Osteoblast (primary cell): ENCODE measurements at regions not wholly inside any gene's neighbourhood (a gene's known extent, or its start where the extent isn't known, plus 50 kb on each side); places are given as distances from the start of the nearest gene placed in this dataset.

Experiments
- DNase-seq: peaks from one replicate; pipeline ENCODE4 v3.0.0; 2011; ENCODE audit warnings: low spot score, mixed read lengths; ENCODE audit not compliant: insufficient read length; ENCODE audit errors: missing footprints
- H2AFZ ChIP-seq: 2 replicates; pipeline ENCODE4 v1.6.0; 2011; ENCODE audit warnings: mild to moderate bottlenecking, low read length
- H3K27ac ChIP-seq: 2 replicates; pipeline ENCODE4 v1.5.1; 2011; ENCODE audit warnings: mild to moderate bottlenecking, low read depth, low read length, moderate library complexity
- H3K27me3 ChIP-seq: 2 replicates; pipeline ENCODE4 v1.6.0; 2012; ENCODE audit warnings: mild to moderate bottlenecking, control low read depth, inconsistent platforms, low read length, moderate library complexity; ENCODE audit not compliant: insufficient read depth
- H3K36me3 ChIP-seq: 2 replicates; pipeline ENCODE4 v1.5.1; 2011; ENCODE audit warnings: mild to moderate bottlenecking, low read length, control low read depth, moderate library complexity; ENCODE audit not compliant: insufficient read depth
- H3K4me1 ChIP-seq: 2 replicates; pipeline ENCODE4 v1.5.1; 2011; ENCODE audit warnings: mild to moderate bottlenecking, low read length, control low read depth, moderate library complexity; ENCODE audit not compliant: insufficient read depth
- H3K4me2 ChIP-seq: 2 replicates; pipeline ENCODE4 v1.6.0; 2011; ENCODE audit warnings: mild to moderate bottlenecking, low read length; ENCODE audit not compliant: insufficient read depth
- H3K4me3 ChIP-seq: fragments of 200-600 bp; sonication (generic); 3 replicates; pipeline ENCODE4 v1.5.1; 2012; ENCODE audit warnings: mild to moderate bottlenecking, low read length, inconsistent platforms; ENCODE audit not compliant: insufficient read depth
- H3K79me2 ChIP-seq: 2 replicates; pipeline ENCODE4 v1.6.0; 2012; ENCODE audit warnings: mild to moderate bottlenecking, low read length, control low read depth, inconsistent platforms; ENCODE audit not compliant: insufficient read depth
- H3K9me3 ChIP-seq: 2 replicates; pipeline ENCODE4 v1.5.1; 2011; ENCODE audit warnings: low read depth, low read length, control low read depth
- H4K20me1 ChIP-seq: 2 replicates; pipeline ENCODE4 v1.6.0; 2012; ENCODE audit warnings: mild to moderate bottlenecking, low read length, control low read depth; ENCODE audit not compliant: insufficient read depth
- CTCF ChIP-seq: IDR thresholded peaks from 2 replicates; pipeline ENCODE4 v1.5.1; 2011; ENCODE audit warnings: mild to moderate bottlenecking, low read depth, low read length, moderate library complexity; ENCODE audit errors: extremely low read depth

- H3K36me3 ChIP-seq, result no peaks in the 10 kb centered on the region
- no peak overlapping the region for H3K27ac ChIP-seq
- no peaks in the 10 kb centered on the region for H3K27me3 ChIP-seq
- H3K9me3 ChIP-seq, result no peaks in the 10 kb centered on the region
- H3K4me3 ChIP-seq, result no peak overlapping the region
- no peaks in the 10 kb centered on the region for H4K20me1 ChIP-seq
- no peaks in the 10 kb centered on the region for H3K4me1 ChIP-seq
- no peak for DNase-seq
- H2AFZ ChIP-seq, result no peak overlapping the region
- no peak for TF ChIP-seq CTCF
- no peak overlapping the region for H3K4me2 ChIP-seq
- no peaks in the 10 kb centered on the region for H3K79me2 ChIP-seq
Observed at GRCh38 chrX:139200346-139200745, 330.2 kb upstream of the F9 start.

GRCh38 chrX:139199933-139200332, 330.6 kb upstream of the F9 start:
- no peaks in the 10 kb centered on the region for H3K4me1 ChIP-seq
- H3K27ac ChIP-seq, result no peak overlapping the region
- TF ChIP-seq CTCF, result no peak
- H2AFZ ChIP-seq, result no peak overlapping the region
- H3K36me3 ChIP-seq, result no peaks in the 10 kb centered on the region
- H4K20me1 ChIP-seq, result no peaks in the 10 kb centered on the region
- no peak for DNase-seq
- H3K27me3 ChIP-seq, result no peaks in the 10 kb centered on the region
- H3K9me3 ChIP-seq, result no peaks in the 10 kb centered on the region
- H3K79me2 ChIP-seq, result no peaks in the 10 kb centered on the region
- H3K4me3 ChIP-seq, result no peak overlapping the region
- H3K4me2 ChIP-seq, result no peak overlapping the region

- H3K4me2 ChIP-seq, result no peak overlapping the region
- H2AFZ ChIP-seq, result no peak overlapping the region
- DNase-seq, result no peak
- H3K36me3 ChIP-seq, result no peaks in the 10 kb centered on the region
- H3K4me1 ChIP-seq, result no peaks in the 10 kb centered on the region
- H3K4me3 ChIP-seq, result no peak overlapping the region
- H3K27me3 ChIP-seq, result no peaks in the 10 kb centered on the region
- H3K9me3 ChIP-seq, result no peaks in the 10 kb centered on the region
- no peaks in the 10 kb centered on the region for H4K20me1 ChIP-seq
- H3K27ac ChIP-seq, result no peak overlapping the region
- no peaks in the 10 kb centered on the region for H3K79me2 ChIP-seq
- no peak for TF ChIP-seq CTCF
Observed at GRCh38 chrX:139198936-139199335, 331.6 kb upstream of the F9 start.

- no peak overlapping the region for H3K27ac ChIP-seq
- no peaks in the 10 kb centered on the region for H4K20me1 ChIP-seq
- no peak for DNase-seq
- no peaks in the 10 kb centered on the region for H3K79me2 ChIP-seq
- H3K4me3 ChIP-seq, result no peak overlapping the region
- H3K4me2 ChIP-seq, result no peak overlapping the region
- H3K4me1 ChIP-seq, result no peaks in the 10 kb centered on the region
- no peaks in the 10 kb centered on the region for H3K36me3 ChIP-seq
- H2AFZ ChIP-seq, result no peak overlapping the region
- H3K27me3 ChIP-seq, result no peaks in the 10 kb centered on the region
- no peaks in the 10 kb centered on the region for H3K9me3 ChIP-seq
- TF ChIP-seq CTCF, result no peak
Observed at GRCh38 chrX:139196890-139197289, 333.6 kb upstream of the F9 start.
